HG03520 (cell line): ENCODE measurements at regions not wholly inside any gene's neighbourhood (a gene's known extent, or its start where the extent isn't known, plus 50 kb on each side); places are given as distances from the start of the nearest gene placed in this dataset.
"Not testable (repeated sequence)": the region's sequence is repeated elsewhere in the genome, so short reads cannot be mapped to it uniquely, and the experiment has no call there.

ENCODE experiments used
- ATAC-seq: cut with Tn5 transposase; IDR thresholded peaks from one replicate; pipeline ENCODE4 v1.9.1; 2021; ENCODE audit warnings: mild to moderate bottlenecking, moderate library complexity; ENCODE audit not compliant: unreplicated experiment

- no peak for ATAC-seq
Measured at GRCh38 chr3:35042210-35042991, 596.9 kb upstream of the ARPP21 start.

- ATAC-seq = no peak
Measured at GRCh38 chr3:35043040-35043439, 596.3 kb upstream of the ARPP21 start.

- ATAC-seq = no peak
Measured at GRCh38 chr3:35044190-35044589, 595.1 kb upstream of the ARPP21 start.

GRCh38 chr3:35045118-35045517 lies 594.2 kb upstream of the ARPP21 start:
- no peak for ATAC-seq

GRCh38 chr3:35064761-35065160 lies 574.6 kb upstream of the ARPP21 start:
- no peak for ATAC-seq

- ATAC-seq = no peak
Measured at GRCh38 chr3:35065891-35066290, 573.4 kb upstream of the ARPP21 start.

GRCh38 chr3:35067750-35068149 lies 571.6 kb upstream of the ARPP21 start:
- ATAC-seq = no peak

- no peak for ATAC-seq
Measured at GRCh38 chr3:35070088-35070487, 569.2 kb upstream of the ARPP21 start.

- ATAC-seq = no peak
Measured at GRCh38 chr3:35071772-35072171, 567.6 kb upstream of the ARPP21 start.

- ATAC-seq = no peak
Measured at GRCh38 chr3:35078780-35079179, 560.5 kb upstream of the ARPP21 start.

- no peak for ATAC-seq
Measured at GRCh38 chr3:35079403-35079802, 559.9 kb upstream of the ARPP21 start.

- no peak for ATAC-seq
Measured at GRCh38 chr3:35081899-35082298, 557.4 kb upstream of the ARPP21 start.

GRCh38 chr3:35088943-35089342 lies 550.4 kb upstream of the ARPP21 start:
- ATAC-seq = no peak

GRCh38 chr3:35114686-35115085 lies 524.6 kb upstream of the ARPP21 start:
- ATAC-seq = no peak

- no peak for ATAC-seq
Measured at GRCh38 chr3:35120026-35120425, 519.3 kb upstream of the ARPP21 start.

GRCh38 chr3:35137612-35138011 lies 501.7 kb upstream of the ARPP21 start:
- ATAC-seq = no peak

GRCh38 chr3:35141406-35141805 lies 497.9 kb upstream of the ARPP21 start:
- no peak for ATAC-seq

GRCh38 chr3:35144011-35144410 lies 495.3 kb upstream of the ARPP21 start:
- no peak for ATAC-seq

GRCh38 chr3:35146256-35147035 lies 492.9 kb upstream of the ARPP21 start:
- ATAC-seq = not testable (repeated sequence)

- no peak for ATAC-seq
Measured at GRCh38 chr3:35183927-35184675, 455.2 kb upstream of the ARPP21 start.

- ATAC-seq = no peak
Measured at GRCh38 chr3:35184775-35185174, 454.6 kb upstream of the ARPP21 start.

GRCh38 chr3:35187908-35188307 lies 451.4 kb upstream of the ARPP21 start:
- ATAC-seq = no peak
